ENCODE measurements at regions not wholly inside any gene's neighbourhood (a gene's known extent, or its start where the extent isn't known, plus 50 kb on each side); places are given as distances from the start of the nearest gene placed in this dataset.

- intact Hi-C loops (cut with DNase I): no loop called here
- Histone ChIP-seq H3K27ac (no peak overlapping the region), H3K36me3 (no peaks in the 10 kb centered on the region), H3K4me3 (no peak overlapping the region), H3K9me3 (no peaks in the 10 kb centered on the region), H3K4me1 (no peaks in the 10 kb centered on the region), H3K27me3 (no peaks in the 10 kb centered on the region)
- 71% methylated on average over 1 of the region's 1 CpG for WGBS (ENCODE audit: insufficient coverage, low coverage, low lambda C conversion rate, missing lambda C conversion rate)
- no peak for ATAC-seq
- no peak for DNase-seq
- TF ChIP-seq CTCF (IDR thresholded peaks at IDR 0.05): no peak
Observed at GRCh38 chr2:103887625-103888024, 966.3 kb upstream of the POU3F3 start.

GRCh38 chr2:103896182-103896581 lies 957.7 kb upstream of the POU3F3 start:
- Histone ChIP-seq H3K4me3 (no peak overlapping the region), H3K36me3 (no peaks in the 10 kb centered on the region), H3K4me1 (no peaks in the 10 kb centered on the region), H3K9me3 (no peaks in the 10 kb centered on the region), H3K27ac (no peak overlapping the region), H3K27me3 (no peaks in the 10 kb centered on the region)
- ATAC-seq (no peak), DNase-seq (no peak)
- TF ChIP-seq POLR2A (IDR thresholded peaks at IDR 0.05) (no peak), CTCF (IDR thresholded peaks at IDR 0.05) (no peak)
- WGBS (ENCODE audit: insufficient coverage, low coverage, low lambda C conversion rate, missing lambda C conversion rate): 18% methylated on average over 1 of the region's 1 CpG
- intact Hi-C loops (cut with DNase I): no loop called here

GRCh38 chr2:103898561-103898960 lies 955.4 kb upstream of the POU3F3 start:
- ATAC-seq: no peak
- intact Hi-C loops (cut with DNase I): no loop called here
- Histone ChIP-seq H3K27me3 (no peaks in the 10 kb centered on the region), H3K4me1 (no peaks in the 10 kb centered on the region), H3K36me3 (no peaks in the 10 kb centered on the region), H3K9me3 (no peaks in the 10 kb centered on the region), H3K4me3 (no peak overlapping the region), H3K27ac (no peak overlapping the region)
- TF ChIP-seq CTCF (IDR thresholded peaks at IDR 0.05): no peak
- TF ChIP-seq POLR2A (IDR thresholded peaks at IDR 0.05): no peak
- 85% methylated on average over 3 of the region's 3 CpGs for WGBS (ENCODE audit: insufficient coverage, low coverage, low lambda C conversion rate, missing lambda C conversion rate)
- no peak for DNase-seq

- DNase-seq: no peak
- TF ChIP-seq CTCF (IDR thresholded peaks at IDR 0.05): no peak
- TF ChIP-seq POLR2A (IDR thresholded peaks at IDR 0.05): no peak
Observed at GRCh38 chr2:103902347-103902746, 951.6 kb upstream of the POU3F3 start.

GRCh38 chr2:103921161-103921560 lies 932.8 kb upstream of the POU3F3 start:
- intact Hi-C loops (cut with DNase I): no loop called here
- DNase-seq: no peak

More at GRCh38 chr2:103902347-103902746, 951.6 kb upstream of the POU3F3 start:
- H3K36me3 ChIP-seq: no peaks in the 10 kb centered on the region
- H3K9me3 ChIP-seq: no peaks in the 10 kb centered on the region
- H3K27ac ChIP-seq: no peak overlapping the region
- ATAC-seq: no peak
- no peak overlapping the region for H3K4me3 ChIP-seq
- H3K4me1 ChIP-seq: no peaks in the 10 kb centered on the region
- intact Hi-C loops (cut with DNase I): no loop called here
- H3K27me3 ChIP-seq: no peaks in the 10 kb centered on the region

More at GRCh38 chr2:103921161-103921560, 932.8 kb upstream of the POU3F3 start:
- H3K4me3 ChIP-seq: no peak overlapping the region
- H3K27me3 ChIP-seq: no peaks in the 10 kb centered on the region
- ATAC-seq: no peak
- no peaks in the 10 kb centered on the region for H3K4me1 ChIP-seq
- no peaks in the 10 kb centered on the region for H3K9me3 ChIP-seq
- TF ChIP-seq CTCF (IDR thresholded peaks at IDR 0.05) (no peak), POLR2A (IDR thresholded peaks at IDR 0.05) (no peak)
- no peaks in the 10 kb centered on the region for H3K36me3 ChIP-seq
- no peak overlapping the region for H3K27ac ChIP-seq
